ENCODE measurements at regions not wholly inside any gene's neighbourhood (a gene's known extent, or its start where the extent isn't known, plus 50 kb on each side); places are given as distances from the start of the nearest gene placed in this dataset.
"Not testable (repeated sequence)": the region's sequence is repeated elsewhere in the genome, so short reads cannot be mapped to it uniquely, and the experiment has no call there.

- intact Hi-C loops (cut with DNase I): no loop called here
- H3K9me3 ChIP-seq: no peaks in the 10 kb centered on the region
- no peaks in the 10 kb centered on the region for H3K36me3 ChIP-seq
- H3K27ac ChIP-seq: no peak overlapping the region
- 43 to 47% (median 46%) methylated on average over 4 of the region's 4 CpGs for WGBS, 3 donors
- H3K4me3 ChIP-seq: no peak overlapping the region
- no peak for TF ChIP-seq CTCF (IDR thresholded peaks at IDR 0.05)
- TF ChIP-seq POLR2A (IDR thresholded peaks at IDR 0.05): no peak
- TF ChIP-seq EP300 (IDR thresholded peaks at IDR 0.05): no peak
- no peaks in the 10 kb centered on the region for H3K27me3 ChIP-seq
- no peaks in the 10 kb centered on the region for H3K4me1 ChIP-seq (ENCODE audit: insufficient read depth)
- DNase-seq: no peak
Observed at GRCh38 chr11:90700789-90701439, 478.1 kb upstream of the CHORDC1 start.

GRCh38 chr11:90699791-90700400 lies 477.0 kb upstream of the CHORDC1 start:
- H3K27ac ChIP-seq: no peak overlapping the region
- H3K36me3 ChIP-seq: no peaks in the 10 kb centered on the region
- no peak for DNase-seq
- no peaks in the 10 kb centered on the region for H3K27me3 ChIP-seq
- H3K4me3 ChIP-seq: no peak overlapping the region
- no peaks in the 10 kb centered on the region for H3K9me3 ChIP-seq
- TF ChIP-seq CTCF (IDR thresholded peaks at IDR 0.05) (no peak), EP300 (IDR thresholded peaks at IDR 0.05) (no peak), POLR2A (IDR thresholded peaks at IDR 0.05) (no peak)
- no peaks in the 10 kb centered on the region for H3K4me1 ChIP-seq (ENCODE audit: insufficient read depth)
- 35 to 44% (median 44%) methylated on average over 2 of the region's 2 CpGs for WGBS, 3 donors
- intact Hi-C loops (cut with DNase I): no loop called here

- DNase-seq: no peak
- no peaks in the 10 kb centered on the region for H3K27me3 ChIP-seq
- H3K9me3 ChIP-seq: no peaks in the 10 kb centered on the region
- no peaks in the 10 kb centered on the region for H3K4me1 ChIP-seq (ENCODE audit: insufficient read depth)
- no peaks in the 10 kb centered on the region for H3K36me3 ChIP-seq
- no peak overlapping the region for H3K4me3 ChIP-seq
- TF ChIP-seq EP300 (IDR thresholded peaks at IDR 0.05) (no peak), POLR2A (IDR thresholded peaks at IDR 0.05) (no peak), CTCF (IDR thresholded peaks at IDR 0.05) (no peak)
- intact Hi-C loops (cut with DNase I): no loop called here
- H3K27ac ChIP-seq: no peak overlapping the region
Observed at GRCh38 chr11:90698238-90698637, 475.4 kb upstream of the CHORDC1 start.

GRCh38 chr11:90675496-90675895 lies 452.6 kb upstream of the CHORDC1 start:
- intact Hi-C loops (cut with DNase I); H3K9me3 ChIP-seq; H3K4me1 ChIP-seq (ENCODE audit: insufficient read depth); H3K27me3 ChIP-seq; H3K36me3 ChIP-seq; H3K27ac ChIP-seq; H3K4me3 ChIP-seq; DNase-seq: not testable (repeated sequence)
- 81 to 100% (median 87%) methylated on average over 1 of the region's 1 CpG for WGBS, 3 donors

- Histone ChIP-seq H3K36me3 (no peaks in the 10 kb centered on the region), H3K27ac (no peak overlapping the region), H3K27me3 (no peaks in the 10 kb centered on the region), H3K4me3 (no peak overlapping the region), H3K9me3 (no peaks in the 10 kb centered on the region), H3K4me1 (ENCODE audit: insufficient read depth) (no peaks in the 10 kb centered on the region)
- no peak for DNase-seq
- intact Hi-C loops (cut with DNase I): no loop called here
- TF ChIP-seq EP300 (IDR thresholded peaks at IDR 0.05) (no peak), POLR2A (IDR thresholded peaks at IDR 0.05) (no peak), CTCF (IDR thresholded peaks at IDR 0.05) (no peak)
- 91 to 94% (median 94%) methylated on average over 2 of the region's 2 CpGs for WGBS, 3 donors
Observed at GRCh38 chr11:90669094-90669493, 446.2 kb upstream of the CHORDC1 start.

Measured in ovary (tissue), 7 donors.